Pancreas (tissue), 10 donors: ENCODE measurements at regions not wholly inside any gene's neighbourhood (a gene's known extent, or its start where the extent isn't known, plus 50 kb on each side); places are given as distances from the start of the nearest gene placed in this dataset.

Experiments
- ATAC-seq, 4 donors: fragments of 200-7000 bp; cut with Tn5 transposase; one replicate each; pipeline versions ENCODE4 v1.8.0 to v1.9.1; 2020; ENCODE audit warnings: mild to moderate bottlenecking in 4 of 4, moderate library complexity in 4 of 4
- DNase-seq, 6 donors: peaks; one replicate each; pipeline ENCODE4 v3.0.0-alpha.2; 2020
- FAIRE-seq: peaks from 2 replicates; lab custom pipeline; 2012; peaks lifted over from hg19 to GRCh38; lab: Jason Lieb, UNC
- H3K27ac ChIP-seq, 4 donors: fragments of 200-600 bp; sonication (generic); 1 replicate in 3 of 4; 2 replicates in 1 of 4; pipeline versions ENCODE4 v1.5.0 to v1.8.0; 2020
- H3K27me3 ChIP-seq, 4 donors: fragments of 200-600 bp; one replicate each; pipeline ENCODE4 v1.8.0; 2021
- H3K36me3 ChIP-seq, 3 donors: fragments of 200-600 bp; sonication (generic) in 1 of 3; one replicate each; pipeline versions ENCODE4 v1.5.0 to v1.8.0; 2020 to 2021
- H3K4me1 ChIP-seq, 3 donors: fragments of 200-600 bp; one replicate each; pipeline ENCODE4 v1.8.0; 2021
- H3K4me3 ChIP-seq, 4 donors: fragments of 200-600 bp; sonication (generic) in 2 of 4; one replicate each; pipeline versions ENCODE4 v1.5.0 to v1.8.0; 2020 to 2021
- H3K9me3 ChIP-seq, 4 donors: fragments of 200-600 bp; one replicate each; pipeline ENCODE4 v1.8.0; 2021
- WGBS, 2 donors: extraction: QIAGEN DNeasy Blood & Tissue Kit; methylation state at CpG; one replicate each; pipeline ENCODE4 v1.1.7; 2013; 5-methylcytosine and 5-hydroxymethylcytosine counted together
- intact Hi-C, 3 donors: fragments of 100-400 bp; cut with DNase I; formaldehyde crosslinking; loops; one replicate each; pipeline versions ENCODE4 v1.11.1 to v1.14.2; 2022
- TF ChIP-seq, protein P1 (sequence below), 4 donors: fragments of 200-600 bp; sonication (generic) in 3 of 4; IDR thresholded peaks; one replicate each; pipeline versions ENCODE4 v1.5.0 to v1.8.0; 2021; ENCODE audit warnings: antibody characterized with exemption in 4 of 4
- donor health status: healthy with polysubstance abuse.
- donor health status: DM: no; HTN: no; CAD: no; lungs with moderate emphysema.
- donor health status: DM: no; HTN: no; CAD: no.
- donor health status: control.
- donor health status: control.
- donor health status: Bipolar disorder and iron deficiency.
- donor health status: DM: yes; HTN: yes; CAD: no.
- donor health status: DM: no; HTN: no; CAD: no.
- donor health status: DM: no; HTN: no; CAD: no.
- donor health status: DM: yes; HTN: yes; CAD: no.

DNA sequence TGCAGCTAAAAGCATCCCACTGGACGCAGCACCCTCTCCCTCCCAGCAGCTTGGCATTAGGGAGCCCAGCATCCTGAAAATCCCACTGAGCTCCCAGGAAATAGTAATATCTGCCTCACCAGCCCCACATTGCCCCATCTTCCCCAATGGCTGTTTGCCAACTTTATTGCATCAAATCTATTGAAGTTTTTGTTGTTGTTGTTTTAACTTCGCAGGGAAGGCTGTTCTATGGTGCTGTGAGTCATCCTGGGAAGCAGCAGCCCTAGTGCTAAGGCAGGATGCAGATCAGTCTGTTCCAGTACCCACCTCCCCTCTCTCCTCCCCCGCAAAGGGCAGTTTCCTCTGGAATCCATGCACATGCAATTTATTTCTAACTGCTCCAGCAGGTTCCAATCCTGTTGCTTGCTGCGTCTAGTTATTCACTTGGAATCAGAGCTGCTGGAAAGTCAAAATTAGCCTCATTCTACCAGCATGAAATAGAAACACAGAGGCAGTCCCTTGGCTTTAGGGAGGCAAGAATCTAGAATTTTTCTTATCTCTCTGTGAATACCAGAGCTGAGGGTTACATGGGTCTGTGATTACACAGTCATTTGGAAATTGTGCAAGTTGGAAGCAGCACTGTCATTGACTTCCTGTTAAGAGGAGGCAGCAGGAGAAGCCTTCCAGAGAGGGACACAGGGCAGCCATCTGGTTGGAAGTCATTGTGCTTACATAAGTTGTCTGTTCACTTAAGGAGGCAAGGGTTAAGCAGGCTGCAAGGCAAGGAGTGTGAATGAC is 115.9 kb upstream of the CACUL1 start:
- ATAC-seq (peak in 3 of 4 donors; percentile 69 to 79 (median 73)), FAIRE-seq (no peak), DNase-seq (peak in 1 of 6 donors; percentile 16)
- 43 to 60% methylated on average over 4 of the region's 4 CpGs for WGBS, 2 donors
- Histone ChIP-seq H3K27me3 (no peaks in the 10 kb centered on the region), H3K9me3 (no peaks in the 10 kb centered on the region), H3K4me3 (no peak overlapping the region), H3K27ac (peak overlapping the region in 2 of 4 donors; percentile 14 to 19), H3K4me1 (peaks cover 0 to 5% (median 0%) of the 10 kb centered on the region in 3 donors), H3K36me3 (no peaks in the 10 kb centered on the region)
- TF ChIP-seq, protein P1, sequence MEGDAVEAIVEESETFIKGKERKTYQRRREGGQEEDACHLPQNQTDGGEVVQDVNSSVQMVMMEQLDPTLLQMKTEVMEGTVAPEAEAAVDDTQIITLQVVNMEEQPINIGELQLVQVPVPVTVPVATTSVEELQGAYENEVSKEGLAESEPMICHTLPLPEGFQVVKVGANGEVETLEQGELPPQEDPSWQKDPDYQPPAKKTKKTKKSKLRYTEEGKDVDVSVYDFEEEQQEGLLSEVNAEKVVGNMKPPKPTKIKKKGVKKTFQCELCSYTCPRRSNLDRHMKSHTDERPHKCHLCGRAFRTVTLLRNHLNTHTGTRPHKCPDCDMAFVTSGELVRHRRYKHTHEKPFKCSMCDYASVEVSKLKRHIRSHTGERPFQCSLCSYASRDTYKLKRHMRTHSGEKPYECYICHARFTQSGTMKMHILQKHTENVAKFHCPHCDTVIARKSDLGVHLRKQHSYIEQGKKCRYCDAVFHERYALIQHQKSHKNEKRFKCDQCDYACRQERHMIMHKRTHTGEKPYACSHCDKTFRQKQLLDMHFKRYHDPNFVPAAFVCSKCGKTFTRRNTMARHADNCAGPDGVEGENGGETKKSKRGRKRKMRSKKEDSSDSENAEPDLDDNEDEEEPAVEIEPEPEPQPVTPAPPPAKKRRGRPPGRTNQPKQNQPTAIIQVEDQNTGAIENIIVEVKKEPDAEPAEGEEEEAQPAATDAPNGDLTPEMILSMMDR (IDR thresholded peaks at IDR 0.05), result no peak
- intact Hi-C loops, result no loop called here

DNA sequence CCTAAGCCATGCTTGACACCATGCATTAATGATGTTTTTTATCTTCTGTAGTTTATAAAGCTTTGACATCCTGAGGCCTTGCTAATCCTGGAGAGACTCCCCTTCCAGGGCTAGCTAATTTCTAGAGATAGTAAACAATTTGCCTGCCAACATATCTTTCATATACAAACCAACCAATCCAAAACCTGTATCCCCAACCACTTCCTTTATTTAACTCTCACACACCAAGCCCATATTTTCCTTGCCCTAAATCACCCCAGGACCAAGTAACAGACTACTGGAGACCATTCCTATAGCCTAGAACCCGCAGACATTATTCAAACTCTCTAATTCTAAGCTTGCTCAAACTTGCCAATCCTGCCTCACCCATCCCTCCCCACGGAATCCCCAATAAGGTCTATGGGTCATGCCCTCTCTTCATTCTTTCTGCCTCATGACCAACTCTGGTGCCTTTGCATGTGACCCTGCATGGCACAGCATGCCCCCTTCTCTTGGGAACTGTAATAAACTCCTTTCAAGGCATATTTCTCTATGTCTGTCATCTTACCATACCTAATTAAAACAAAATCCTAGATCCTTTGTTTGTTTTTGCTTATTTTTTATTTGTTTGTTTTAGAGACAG is 116.6 kb upstream of the CACUL1 start:
- peak overlapping the region in 2 of 4 donors; percentile 14 to 19 for H3K27ac ChIP-seq
- intact Hi-C loops, result no loop called here
- H3K4me1 ChIP-seq, result peaks cover 0 to 2% (median 0%) of the 10 kb centered on the region in 3 donors
- no peak overlapping the region for H3K4me3 ChIP-seq
- FAIRE-seq, result no peak
- ATAC-seq, result no peak
- no peak for DNase-seq
- no peaks in the 10 kb centered on the region for H3K9me3 ChIP-seq
- 86 to 87% methylated on average over 2 of the region's 2 CpGs for WGBS, 2 donors
- TF ChIP-seq, protein P1 (IDR thresholded peaks at IDR 0.05), result no peak
- no peaks in the 10 kb centered on the region for H3K27me3 ChIP-seq
- no peaks in the 10 kb centered on the region for H3K36me3 ChIP-seq

DNA sequence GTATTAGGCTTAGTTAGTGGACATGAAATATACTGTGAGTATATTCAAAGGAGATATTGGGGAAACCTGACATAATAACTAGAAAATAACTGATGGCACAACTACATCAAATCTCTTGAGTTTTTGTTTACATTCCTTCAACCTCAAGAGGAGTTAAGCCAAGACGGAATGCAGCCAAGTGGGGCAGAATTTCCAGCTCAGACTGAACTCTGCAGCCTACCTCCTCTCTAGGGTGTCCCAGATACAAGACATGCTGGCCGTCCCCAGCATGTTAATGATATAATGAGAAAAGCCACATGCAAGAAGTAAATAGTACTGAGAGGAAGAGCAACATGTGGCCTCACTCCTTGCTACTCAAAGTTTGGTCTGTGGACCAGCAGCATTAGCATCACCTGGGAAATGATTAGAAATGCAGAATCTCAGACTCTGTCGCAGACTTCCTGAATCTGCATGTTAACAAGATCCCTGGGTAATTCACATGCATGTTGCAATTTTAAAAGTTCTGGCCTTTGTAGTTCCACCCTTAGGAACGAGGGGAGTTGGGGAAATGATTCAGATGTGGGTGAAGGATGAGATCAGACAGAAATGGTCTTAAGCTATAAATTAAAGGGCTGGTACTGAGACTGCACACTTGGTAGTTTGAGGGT is 118.4 kb upstream of the CACUL1 start:
- no peak overlapping the region for H3K27ac ChIP-seq
- no peaks in the 10 kb centered on the region for H3K4me1 ChIP-seq
- no peaks in the 10 kb centered on the region for H3K36me3 ChIP-seq
- FAIRE-seq (no peak), ATAC-seq (peak in 1 of 4 donors; percentile 31), DNase-seq (no peak)
- 30 to 40% methylated on average over 4 of the region's 4 CpGs for WGBS, 2 donors
- H3K4me3 ChIP-seq, result no peak overlapping the region
- H3K27me3 ChIP-seq, result no peaks in the 10 kb centered on the region
- TF ChIP-seq, protein P1 (IDR thresholded peaks at IDR 0.05), result no peak
- H3K9me3 ChIP-seq, result no peaks in the 10 kb centered on the region
- intact Hi-C loops, result no loop called here

DNA sequence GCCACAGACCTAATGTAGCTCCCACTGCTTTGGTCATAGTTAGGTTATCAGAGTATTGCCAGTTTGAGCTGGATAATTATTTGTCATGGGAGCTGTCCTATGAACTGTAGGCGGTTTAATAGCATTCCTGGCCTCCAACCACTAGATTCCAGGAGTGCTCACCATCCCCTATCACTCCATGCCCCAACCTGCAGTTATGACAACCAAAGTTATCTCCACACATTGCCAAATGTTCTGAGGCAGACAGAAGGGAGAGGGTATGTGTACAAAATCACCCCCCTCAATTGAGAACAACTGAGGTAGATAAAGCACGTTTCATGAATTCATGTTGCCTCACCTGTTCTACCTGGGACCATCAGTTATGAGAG is 119.0 kb upstream of the CACUL1 start:
- FAIRE-seq (no peak), DNase-seq (no peak), ATAC-seq (no peak)
- intact Hi-C loops, result no loop called here
- H3K36me3 ChIP-seq, result no peaks in the 10 kb centered on the region
- 66 to 70% methylated on average over 2 of the region's 2 CpGs for WGBS, 2 donors
- H3K4me1 ChIP-seq, result no peaks in the 10 kb centered on the region
- H3K27me3 ChIP-seq, result peaks cover 0 to 3% (median 0%) of the 10 kb centered on the region in 4 donors
- TF ChIP-seq, protein P1 (IDR thresholded peaks at IDR 0.05), result no peak
- no peak overlapping the region for H3K27ac ChIP-seq
- no peak overlapping the region for H3K4me3 ChIP-seq
- H3K9me3 ChIP-seq, result no peaks in the 10 kb centered on the region
